ENCODE measurements at regions not wholly inside any gene's neighbourhood (a gene's known extent, or its start where the extent isn't known, plus 50 kb on each side); places are given as distances from the start of the nearest gene placed in this dataset.

DNA sequence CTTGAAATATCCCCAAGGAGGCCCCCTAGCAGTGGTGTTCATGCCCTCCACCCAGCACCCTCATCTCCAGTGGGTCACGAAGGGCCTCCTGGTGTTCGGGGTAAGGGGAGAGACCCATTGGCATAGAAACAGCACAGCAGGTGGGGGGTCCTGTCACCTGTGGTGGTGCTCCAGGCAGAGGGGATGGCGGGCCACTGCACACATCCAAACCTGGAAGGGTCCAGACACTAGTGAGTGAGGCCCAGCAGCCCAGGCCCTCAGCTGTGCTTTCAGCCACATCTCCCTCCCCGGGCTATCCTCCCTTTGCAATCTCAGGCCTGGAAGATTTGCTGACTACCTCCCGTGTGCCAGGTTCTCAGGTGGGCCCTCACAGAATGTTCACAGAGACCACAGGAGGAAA, 59.4 kb upstream of the LYVE1 start:
- TF ChIP-seq POLR2AphosphoS5 (IDR thresholded peaks at IDR 0.05), result no peak
- TF ChIP-seq, protein P1, sequence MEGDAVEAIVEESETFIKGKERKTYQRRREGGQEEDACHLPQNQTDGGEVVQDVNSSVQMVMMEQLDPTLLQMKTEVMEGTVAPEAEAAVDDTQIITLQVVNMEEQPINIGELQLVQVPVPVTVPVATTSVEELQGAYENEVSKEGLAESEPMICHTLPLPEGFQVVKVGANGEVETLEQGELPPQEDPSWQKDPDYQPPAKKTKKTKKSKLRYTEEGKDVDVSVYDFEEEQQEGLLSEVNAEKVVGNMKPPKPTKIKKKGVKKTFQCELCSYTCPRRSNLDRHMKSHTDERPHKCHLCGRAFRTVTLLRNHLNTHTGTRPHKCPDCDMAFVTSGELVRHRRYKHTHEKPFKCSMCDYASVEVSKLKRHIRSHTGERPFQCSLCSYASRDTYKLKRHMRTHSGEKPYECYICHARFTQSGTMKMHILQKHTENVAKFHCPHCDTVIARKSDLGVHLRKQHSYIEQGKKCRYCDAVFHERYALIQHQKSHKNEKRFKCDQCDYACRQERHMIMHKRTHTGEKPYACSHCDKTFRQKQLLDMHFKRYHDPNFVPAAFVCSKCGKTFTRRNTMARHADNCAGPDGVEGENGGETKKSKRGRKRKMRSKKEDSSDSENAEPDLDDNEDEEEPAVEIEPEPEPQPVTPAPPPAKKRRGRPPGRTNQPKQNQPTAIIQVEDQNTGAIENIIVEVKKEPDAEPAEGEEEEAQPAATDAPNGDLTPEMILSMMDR (IDR thresholded peaks at IDR 0.05), result no peak
- no peak for TF ChIP-seq EP300 (IDR thresholded peaks at IDR 0.05; ENCODE audit: low read depth)
- TF ChIP-seq POLR2A (IDR thresholded peaks at IDR 0.05), result no peak
- Histone ChIP-seq H3K4me3 (no peak overlapping the region), H3K36me3 (peaks cover 0 to 6% (median 0%) of the 10 kb centered on the region in 4 donors), H3K4me1 (peaks cover 3 to 32% (median 10%) of the 10 kb centered on the region in 4 donors), H3K27me3 (no peaks in the 10 kb centered on the region), H3K27ac (peak overlapping the region in 2 of 4 donors; percentile 1 to 81), H3K9me3 (no peaks in the 10 kb centered on the region)
- 88% methylated on average over 5 of the region's 5 CpGs; no CpG with 5 or more reads in 1 of the 2 donors for WGBS, 2 donors (ENCODE audit: low coverage in 1 of 2)
- in situ Hi-C loops (cut with MboI; ENCODE audit: low pct_ligation_motif_present in 1 of 4, low pct_unique_long_range_greater_than_20kb in 1 of 4, low sequenced_read_pairs in 3 of 4), result no loop called here
- intact Hi-C loops (cut with DNase I; ENCODE audit: low total_unique reads), result no loop called here
- DNase-seq, result no peak

DNA sequence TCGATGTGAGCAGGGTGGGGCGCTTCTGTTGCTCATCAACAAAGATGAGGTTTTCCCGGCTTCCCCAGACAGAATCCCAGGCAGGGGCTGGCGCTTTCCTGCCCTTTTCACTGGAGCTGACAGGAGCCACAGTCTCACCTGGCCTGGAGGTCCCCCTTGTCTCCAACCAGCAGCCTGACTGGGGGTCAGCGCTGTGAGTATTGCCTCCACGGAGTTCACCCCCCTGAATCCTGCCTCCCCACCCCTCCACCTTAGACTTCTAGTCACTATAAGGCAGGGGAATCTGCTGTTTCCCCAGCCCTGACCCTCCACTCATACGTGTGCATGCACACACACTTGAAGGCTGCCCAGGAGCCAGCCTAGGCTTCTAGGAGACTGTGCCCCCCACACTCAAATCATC, 58.8 kb upstream of the LYVE1 start:
- H3K27ac ChIP-seq, result peak overlapping the region in 2 of 4 donors; percentile 60 to 81
- H3K4me3 ChIP-seq, result no peak overlapping the region
- TF ChIP-seq, protein P1 (IDR thresholded peaks at IDR 0.05), result no peak
- TF ChIP-seq POLR2AphosphoS5 (IDR thresholded peaks at IDR 0.05), result no peak
- no peak for TF ChIP-seq EP300 (IDR thresholded peaks at IDR 0.05; ENCODE audit: low read depth)
- no peak for TF ChIP-seq POLR2A (IDR thresholded peaks at IDR 0.05)
- in situ Hi-C loops (cut with MboI; ENCODE audit: low pct_ligation_motif_present in 1 of 4, low pct_unique_long_range_greater_than_20kb in 1 of 4, low sequenced_read_pairs in 3 of 4), result no loop called here
- peaks cover 0 to 6% (median 0%) of the 10 kb centered on the region in 4 donors for H3K36me3 ChIP-seq
- no peaks in the 10 kb centered on the region for H3K27me3 ChIP-seq
- H3K4me1 ChIP-seq, result peaks cover 3 to 32% (median 10%) of the 10 kb centered on the region in 4 donors
- WGBS, 2 donors (ENCODE audit: low coverage in 1 of 2), result 82% methylated on average over 7 of the region's 7 CpGs; no CpG with 5 or more reads in 1 of the 2 donors
- H3K9me3 ChIP-seq, result no peaks in the 10 kb centered on the region
- DNase-seq, result no peak
- intact Hi-C loops (cut with DNase I; ENCODE audit: low total_unique reads), result no loop called here

DNA sequence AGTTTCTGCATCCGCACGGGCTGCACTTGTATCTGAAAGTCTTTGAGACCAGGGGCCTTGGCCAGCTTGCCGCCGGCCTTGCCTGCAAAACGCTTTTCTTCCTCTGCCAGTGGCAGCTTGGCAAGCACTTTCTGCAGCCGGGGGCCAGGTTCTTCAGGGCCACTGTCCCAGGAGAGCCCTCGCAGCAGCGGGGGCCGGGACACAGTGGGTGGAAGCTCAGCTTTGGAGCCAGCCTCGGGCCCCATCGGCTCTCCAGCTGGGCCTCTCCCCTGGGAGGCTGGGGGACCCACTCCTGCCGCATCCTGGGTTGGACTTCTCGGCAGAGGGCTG, 57.5 kb upstream of the LYVE1 start:
- H3K27me3 ChIP-seq, result no peaks in the 10 kb centered on the region

DNA sequence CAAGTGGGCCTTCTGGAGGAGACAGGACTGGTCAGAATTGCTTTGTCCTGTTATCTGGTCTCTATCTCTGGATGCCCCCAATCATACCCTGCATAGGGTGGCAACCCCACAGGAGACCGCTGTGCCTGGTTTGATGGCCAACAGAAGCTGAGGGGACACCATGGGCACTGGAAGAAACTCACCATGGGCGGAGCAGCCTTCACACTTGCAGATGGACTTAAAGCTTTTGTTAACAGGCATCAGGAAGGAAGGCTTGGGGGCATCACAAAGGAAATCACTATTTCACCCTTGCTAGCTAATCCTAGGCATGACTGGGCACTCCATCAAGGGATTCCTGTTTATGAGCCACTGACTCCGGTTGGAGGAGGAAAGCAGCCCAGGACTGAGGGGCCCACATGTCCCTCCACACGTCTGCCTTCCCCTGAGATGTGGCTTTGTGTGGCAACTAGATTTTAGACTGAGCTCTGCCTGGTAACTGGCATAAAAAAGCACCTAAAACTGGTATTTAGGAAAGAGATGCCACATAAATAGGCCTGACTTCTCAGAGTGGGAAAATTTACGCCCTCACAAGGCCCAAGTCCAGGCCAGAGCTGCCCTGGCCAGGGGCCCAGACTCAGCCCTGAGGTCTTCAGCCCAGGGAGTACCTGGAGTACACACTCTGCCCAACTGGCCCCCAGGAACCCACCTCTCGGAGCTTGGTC, 57.0 kb upstream of the LYVE1 start:
- TF ChIP-seq POLR2AphosphoS5 (IDR thresholded peaks at IDR 0.05) (no peak), EP300 (IDR thresholded peaks at IDR 0.05; ENCODE audit: low read depth) (no peak), POLR2A (IDR thresholded peaks at IDR 0.05) (no peak)
- TF ChIP-seq, protein P1 (IDR thresholded peaks at IDR 0.05), result no peak
- WGBS, 2 donors (ENCODE audit: low coverage in 1 of 2), result 55 to 80% methylated on average over 2 to 6 of the region's 6 CpGs
- Histone ChIP-seq H3K4me3 (no peak overlapping the region), H3K27ac (peak overlapping the region; percentile 50 to 81 (median 62)), H3K4me1 (peaks cover 3 to 32% (median 10%) of the 10 kb centered on the region in 4 donors), H3K27me3 (no peaks in the 10 kb centered on the region), H3K36me3 (no peaks in the 10 kb centered on the region), H3K9me3 (no peaks in the 10 kb centered on the region)
- DNase-seq, result no peak
- in situ Hi-C loops (cut with MboI; ENCODE audit: low pct_ligation_motif_present in 1 of 4, low pct_unique_long_range_greater_than_20kb in 1 of 4, low sequenced_read_pairs in 3 of 4), result no loop called here
- intact Hi-C loops (cut with DNase I; ENCODE audit: low total_unique reads), result no loop called here

More for the DNA sequence above, 57.5 kb upstream of the LYVE1 start:
- Histone ChIP-seq H3K36me3 (no peaks in the 10 kb centered on the region), H3K9me3 (no peaks in the 10 kb centered on the region), H3K27ac (peak overlapping the region; percentile 50 to 81 (median 62)), H3K4me1 (peaks cover 3 to 32% (median 10%) of the 10 kb centered on the region in 4 donors), H3K4me3 (no peak overlapping the region)
- intact Hi-C loops (cut with DNase I; ENCODE audit: low total_unique reads), result no loop called here
- no peak for DNase-seq
- WGBS, 2 donors (ENCODE audit: low coverage in 1 of 2), result 82% methylated on average over 6 of the region's 13 CpGs; no CpG with 5 or more reads in 1 of the 2 donors
- in situ Hi-C loops (cut with MboI; ENCODE audit: low pct_ligation_motif_present in 1 of 4, low pct_unique_long_range_greater_than_20kb in 1 of 4, low sequenced_read_pairs in 3 of 4), result no loop called here
- TF ChIP-seq POLR2AphosphoS5 (IDR thresholded peaks at IDR 0.05), result no peak
- no peak for TF ChIP-seq EP300 (IDR thresholded peaks at IDR 0.05; ENCODE audit: low read depth)
- no peak for TF ChIP-seq POLR2A (IDR thresholded peaks at IDR 0.05)
- TF ChIP-seq, protein P1 (IDR thresholded peaks at IDR 0.05), result no peak

Measured in transverse colon (tissue), 4 donors.